Stimulated activated CD8-positive, alpha-beta memory T cell treated with anti-CD3 and anti-CD28 coated beads, Interleukin-2, amount 100 ng/mL, for 1 hour (primary cell): ENCODE measurements at regions not wholly inside any gene's neighbourhood (a gene's known extent, or its start where the extent isn't known, plus 50 kb on each side); places are given as distances from the start of the nearest gene placed in this dataset.
"Not testable (repeated sequence)": the region's sequence is repeated elsewhere in the genome, so short reads cannot be mapped to it uniquely, and the experiment has no call there.

Experiments used
- DNase-seq, 2 donors: peaks; one replicate each; pipeline ENCODE4 v3.0.0-alpha.2; 2020; ENCODE audit warnings: low read depth in 2 of 2

DNA sequence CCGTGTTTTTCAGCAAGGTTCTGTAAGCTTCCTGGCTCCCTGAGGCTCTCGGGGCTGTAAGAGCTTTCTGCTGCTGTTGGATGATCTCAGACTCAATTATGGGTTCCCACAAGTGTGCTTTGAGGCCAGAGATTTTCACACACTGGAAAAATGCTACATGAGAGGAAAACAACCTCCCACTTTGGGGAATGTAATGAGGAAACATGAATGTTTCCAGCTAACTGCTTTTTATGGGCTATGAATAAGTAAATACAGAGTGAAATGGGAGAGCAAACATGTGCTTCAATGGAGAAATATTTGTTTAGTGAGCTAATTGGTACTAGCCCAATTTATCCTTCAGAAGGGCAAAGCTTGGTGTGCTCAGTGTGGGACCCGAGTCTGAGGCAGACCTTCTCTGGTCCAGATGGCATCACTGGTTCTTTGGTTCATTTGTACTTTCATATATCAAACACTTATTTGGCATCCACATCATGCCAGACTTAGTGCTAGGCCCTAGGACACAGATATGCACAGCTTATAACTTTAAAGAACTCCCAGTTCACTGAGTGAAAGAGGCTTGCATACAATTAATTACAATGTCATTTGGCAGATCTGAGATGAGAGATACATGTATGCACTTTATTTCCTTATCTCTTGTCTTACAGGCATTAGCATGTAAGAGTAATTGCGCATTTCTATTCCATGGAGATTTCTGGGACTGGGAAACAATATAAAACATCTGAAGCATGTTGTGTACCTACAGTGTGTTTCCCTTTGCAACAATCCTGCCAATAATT is 248.8 kb downstream of the RDH14 start:
- DNase-seq, result no peak

GRCh38 chr2:18309627-18310026 is 250.8 kb downstream of the RDH14 start:
- no peak for DNase-seq

DNA sequence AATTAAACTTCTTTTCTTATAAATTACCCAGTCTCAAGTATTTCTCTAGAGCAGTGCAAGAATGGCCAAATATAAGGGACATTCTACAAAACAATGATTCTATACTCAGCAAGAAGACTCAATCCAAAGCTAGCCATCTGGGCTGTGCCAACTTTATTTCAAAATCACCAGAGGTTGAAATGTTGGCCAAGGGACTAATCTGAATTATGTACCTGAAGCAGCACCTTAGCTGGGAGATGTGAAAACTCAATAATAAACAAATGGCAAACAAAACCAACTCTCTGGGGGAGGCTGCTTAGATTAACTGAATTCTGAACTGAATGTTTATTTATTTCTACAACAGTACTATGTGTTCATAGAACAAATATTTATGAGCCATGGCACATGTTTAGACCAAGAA is 251.3 kb downstream of the RDH14 start:
- DNase-seq, result no peak

- no peak for DNase-seq
These were observed 255.6 kb downstream of the RDH14 start for GRCh38 chr2:18304849-18305248.

DNA sequence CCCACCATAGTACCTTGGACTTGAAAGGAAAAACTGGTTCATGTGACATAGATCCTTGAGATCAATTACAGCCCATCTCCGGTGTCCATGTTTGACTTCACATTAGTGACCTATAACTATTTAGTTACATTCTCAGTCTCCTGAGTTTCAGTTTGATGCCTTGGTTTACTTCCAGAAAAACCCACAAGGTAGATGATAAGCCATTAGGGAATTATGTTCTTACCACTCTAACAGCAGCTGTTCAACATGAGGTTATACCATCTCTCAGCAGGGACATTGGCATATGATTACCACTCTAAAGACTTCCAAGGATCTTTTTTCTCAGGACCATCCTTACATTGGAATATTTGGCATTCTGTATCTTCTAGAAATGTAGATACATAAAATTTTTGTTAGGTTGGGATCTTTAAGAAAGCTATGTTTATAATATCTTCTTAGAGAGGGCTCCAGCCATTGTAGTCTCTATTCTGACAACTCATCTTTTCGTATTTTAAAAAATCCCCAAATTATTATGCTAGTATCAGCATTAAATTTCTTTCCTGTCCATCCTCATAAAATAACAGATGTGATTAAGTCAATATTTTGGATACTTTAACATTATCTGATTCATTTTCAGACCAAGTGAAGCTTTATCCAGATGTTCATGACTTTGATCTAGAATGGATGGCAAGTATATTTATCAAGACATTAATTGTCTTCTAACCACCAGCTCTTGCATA is 258.9 kb downstream of the RDH14 start:
- DNase-seq, result no peak

GRCh38 chr2:18299423-18300212 is 260.8 kb downstream of the RDH14 start:
- no peak for DNase-seq

GRCh38 chr2:18297534-18298058 is 262.9 kb downstream of the RDH14 start:
- DNase-seq, result no peak

GRCh38 chr2:18290386-18290785 is 270.1 kb downstream of the RDH14 start:
- DNase-seq, result no peak

- no peak for DNase-seq
These were observed 273.6 kb downstream of the RDH14 start for GRCh38 chr2:18286897-18287296.

GRCh38 chr2:18284331-18284730 is 276.1 kb downstream of the RDH14 start:
- DNase-seq, result no peak

DNA sequence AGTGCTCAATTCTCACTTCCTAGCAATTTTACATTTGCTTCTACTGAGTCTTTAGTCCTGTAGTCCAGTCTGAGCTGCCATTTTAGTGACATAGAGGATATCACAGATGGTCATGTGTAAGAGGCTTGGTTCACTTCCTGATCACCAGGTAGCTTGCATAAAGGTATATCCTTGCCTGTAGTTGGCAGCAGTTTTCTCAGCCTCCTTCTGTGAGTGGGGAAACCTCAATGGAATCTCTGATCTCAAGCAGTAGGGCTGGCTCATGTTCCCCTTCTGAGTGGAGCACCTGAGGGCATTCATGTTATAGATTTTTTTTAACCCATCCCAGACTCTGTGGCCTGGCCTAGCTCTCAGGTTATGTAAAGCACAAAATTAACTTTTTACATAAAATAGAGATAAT is 278.4 kb downstream of the RDH14 start:
- DNase-seq, result no peak

DNA sequence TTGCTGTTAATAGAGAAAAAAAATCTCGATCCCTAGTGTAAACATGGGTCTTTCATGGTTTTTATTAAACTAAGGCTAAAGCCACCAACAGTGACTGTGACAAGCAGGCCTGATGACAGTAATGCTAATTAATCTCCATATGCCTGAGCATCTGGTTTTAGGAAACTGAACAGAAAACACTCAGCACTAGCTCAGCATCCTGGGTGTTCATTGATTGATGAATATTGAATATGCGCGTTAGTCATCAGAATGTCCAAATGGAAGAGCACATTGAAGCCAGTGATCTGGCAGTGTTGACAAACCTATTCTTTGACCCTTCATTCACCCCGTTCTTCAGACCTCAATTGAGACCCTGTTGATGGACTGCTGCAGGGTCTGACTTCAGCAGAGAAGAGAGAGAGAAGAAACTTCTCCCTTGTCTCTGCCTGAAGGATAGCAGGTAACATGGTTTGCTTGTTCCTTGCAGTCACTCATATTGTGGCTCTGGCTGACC is 283.8 kb downstream of the RDH14 start:
- no peak for DNase-seq

GRCh38 chr2:18273205-18273604 is 287.2 kb downstream of the RDH14 start:
- DNase-seq, result no peak

GRCh38 chr2:18272148-18272494 is 288.3 kb downstream of the RDH14 start:
- no peak for DNase-seq

DNA sequence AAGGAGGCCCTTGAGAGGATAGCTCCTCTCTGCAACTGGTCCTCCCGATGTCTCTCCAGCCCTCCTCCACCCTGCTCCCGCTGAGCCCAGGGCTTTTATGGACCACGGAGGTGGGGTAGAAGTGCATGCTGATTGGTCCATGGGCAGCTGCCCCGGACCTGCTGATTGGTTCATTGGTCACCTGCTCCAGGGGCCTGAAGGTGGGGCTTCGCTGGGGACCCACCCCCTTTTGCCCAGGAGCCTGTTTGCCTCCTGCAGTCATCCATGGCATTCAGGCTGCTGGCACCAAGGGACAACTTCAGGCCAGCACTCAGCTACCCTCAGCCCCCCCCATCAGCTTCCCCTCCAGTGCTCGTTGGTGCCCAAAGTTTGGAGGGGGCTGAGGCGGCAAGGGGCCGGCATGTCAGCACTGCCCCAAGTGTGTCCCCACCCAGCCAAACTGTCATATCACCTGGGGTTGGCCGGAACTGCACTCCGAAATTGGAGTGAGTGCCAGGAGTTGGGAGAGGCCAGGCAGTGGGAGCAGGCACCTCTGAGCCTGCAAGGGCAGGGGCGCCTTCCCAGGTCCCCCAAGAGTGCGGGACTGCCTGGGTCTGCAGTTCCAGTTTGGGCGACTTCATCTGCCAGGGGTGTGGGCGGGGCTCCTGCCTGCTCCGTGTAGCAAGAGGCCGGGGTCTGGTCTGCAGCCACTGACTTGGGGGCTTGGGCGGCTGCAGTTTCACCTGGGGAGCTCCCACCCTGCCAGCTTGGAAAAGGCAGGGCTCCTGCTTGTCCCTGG is 288.9 kb downstream of the RDH14 start:
- DNase-seq, result no peak

DNA sequence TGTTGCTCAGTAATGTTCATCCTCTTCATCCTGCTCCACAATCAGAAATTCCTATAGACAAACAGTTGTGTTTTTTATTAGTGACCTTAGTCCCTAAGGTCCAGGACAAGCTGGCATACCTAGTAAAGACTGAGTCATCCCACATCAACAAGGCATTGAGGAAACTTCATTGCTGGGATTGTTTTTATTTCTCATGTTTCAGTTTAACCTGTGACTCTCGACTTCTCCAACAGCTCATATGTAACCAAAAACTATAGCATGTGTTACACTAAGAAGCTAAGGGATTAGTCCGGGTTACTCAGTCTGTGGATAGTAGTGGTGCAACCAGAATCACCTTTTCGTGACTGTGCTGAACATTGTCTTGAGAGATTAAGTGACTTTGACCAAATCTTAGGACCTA is 292.1 kb downstream of the RDH14 start:
- no peak for DNase-seq

- DNase-seq, result no peak
These were observed 293.0 kb downstream of the RDH14 start for GRCh38 chr2:18267501-18267900.

DNA sequence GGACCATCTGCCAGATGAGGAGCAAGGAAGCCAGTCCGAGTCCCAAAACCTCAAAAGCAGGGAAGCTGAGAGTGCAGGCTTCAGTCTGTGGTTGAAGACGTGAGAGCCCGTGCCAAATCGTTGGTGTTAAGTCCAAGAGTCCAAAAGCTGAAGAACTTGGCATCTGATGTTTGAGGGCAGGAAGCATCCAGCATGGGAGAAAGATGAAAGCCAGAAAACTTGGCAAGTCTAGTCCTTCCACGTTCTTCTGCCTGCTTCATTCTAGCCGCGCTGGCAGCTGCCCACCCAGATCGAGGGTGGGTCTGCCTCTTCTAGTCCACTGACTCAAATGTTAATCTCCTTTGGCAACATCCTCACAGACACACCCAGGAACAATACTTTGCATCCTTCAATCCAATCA is 293.8 kb downstream of the RDH14 start:
- not testable (repeated sequence) for DNase-seq

DNA sequence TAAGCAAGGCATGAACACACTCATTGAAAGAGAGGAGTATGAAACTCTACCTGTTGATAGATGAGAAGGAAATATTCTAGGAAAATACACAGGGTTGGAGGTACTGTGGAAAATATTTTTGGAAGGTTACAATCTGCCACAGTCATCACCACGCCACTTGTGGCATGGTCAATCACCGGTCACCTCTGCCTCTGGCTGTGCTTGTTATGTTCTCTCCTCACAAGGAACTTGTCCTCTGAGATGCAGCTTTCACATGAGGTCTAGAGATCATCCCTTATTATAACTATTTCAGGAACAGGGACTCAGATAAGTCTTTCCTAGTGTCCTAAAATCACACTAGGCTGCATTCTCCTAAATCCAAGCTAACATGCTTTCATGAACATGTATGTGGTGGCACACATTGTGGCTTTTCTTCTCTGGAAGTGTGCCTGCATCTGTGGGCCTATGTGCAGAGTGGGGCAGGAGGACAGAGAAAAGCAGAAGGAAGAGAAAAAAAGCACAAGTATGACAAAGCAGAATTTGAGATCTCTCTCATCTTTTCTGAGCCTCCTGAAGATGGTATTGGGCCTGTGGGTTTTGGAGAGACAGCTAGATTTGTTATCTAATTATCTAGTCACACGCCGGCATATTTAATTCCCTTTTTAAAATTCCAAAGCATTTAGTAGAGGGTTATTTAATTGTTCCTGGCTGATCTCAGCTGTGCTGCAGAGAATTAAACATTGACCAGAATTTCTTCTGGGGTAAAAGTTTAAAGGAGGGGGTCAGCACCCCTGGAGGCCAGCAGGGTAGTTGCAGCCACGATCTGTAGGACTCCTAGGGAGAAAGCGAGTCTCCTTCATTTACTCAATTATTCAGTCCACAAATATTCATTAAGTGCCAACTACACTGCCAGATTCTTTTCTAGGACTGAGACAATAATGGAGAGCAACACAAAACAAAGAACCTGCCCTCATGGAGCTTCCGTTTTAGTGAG is 294.6 kb downstream of the RDH14 start:
- no peak for DNase-seq

DNA sequence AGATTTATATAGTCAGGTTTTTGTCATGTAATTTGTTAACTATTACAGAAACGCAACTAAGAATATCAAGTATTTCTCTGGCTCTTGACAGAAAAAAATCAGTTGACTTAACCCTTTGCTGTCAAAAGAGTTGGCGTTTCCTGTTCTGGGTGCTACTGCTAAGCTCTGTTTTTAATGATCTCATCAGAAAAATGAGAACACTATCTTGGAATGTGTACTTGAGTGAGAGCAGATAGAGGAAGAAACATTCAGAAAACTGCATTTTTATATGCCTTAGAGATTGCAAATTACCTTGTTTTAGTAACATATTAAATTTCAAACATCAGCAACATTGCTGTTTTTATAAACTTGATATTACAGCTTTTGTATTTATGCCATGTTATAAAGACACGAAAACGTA is 297.9 kb downstream of the RDH14 start:
- DNase-seq, result no peak
